Activated T-cell treated with anti-CD3 and anti-CD28 coated beads, Interleukin-2, amount 50 U/mL, for 4 hours (primary cell): ENCODE measurements at regions not wholly inside any gene's neighbourhood (a gene's known extent, or its start where the extent isn't known, plus 50 kb on each side); places are given as distances from the start of the nearest gene placed in this dataset.
"Not testable (repeated sequence)": the region's sequence is repeated elsewhere in the genome, so short reads cannot be mapped to it uniquely, and the experiment has no call there.

Experiments
- ATAC-seq, 2 donors: fragments of 200-7000 bp; cut with Tn5 transposase; one replicate each; pipeline ENCODE4 v1.10.0; 2021
- DNase-seq: peaks from one replicate; pipeline ENCODE4 v3.0.0-alpha.2; 2020
- H3K27me3 Mint-ChIP-seq: one replicate; pipeline ENCODE4 v1.8.0; 2021; ENCODE audit warnings: low read depth, mixed read lengths
- H3K36me3 Mint-ChIP-seq: one replicate; pipeline ENCODE4 v1.8.0; 2022; ENCODE audit warnings: mixed read lengths; ENCODE audit not compliant: insufficient read depth
- H3K4me1 Mint-ChIP-seq: one replicate; pipeline ENCODE4 v1.8.0; 2021; ENCODE audit warnings: low read depth, mixed read lengths
- H3K4me3 Mint-ChIP-seq: one replicate; pipeline ENCODE4 v1.8.0; 2021; ENCODE audit warnings: mild to moderate bottlenecking, moderate library complexity, mixed read lengths
- H3K9me3 Mint-ChIP-seq: one replicate; pipeline ENCODE4 v1.8.0; 2021; ENCODE audit warnings: mixed read lengths

DNA sequence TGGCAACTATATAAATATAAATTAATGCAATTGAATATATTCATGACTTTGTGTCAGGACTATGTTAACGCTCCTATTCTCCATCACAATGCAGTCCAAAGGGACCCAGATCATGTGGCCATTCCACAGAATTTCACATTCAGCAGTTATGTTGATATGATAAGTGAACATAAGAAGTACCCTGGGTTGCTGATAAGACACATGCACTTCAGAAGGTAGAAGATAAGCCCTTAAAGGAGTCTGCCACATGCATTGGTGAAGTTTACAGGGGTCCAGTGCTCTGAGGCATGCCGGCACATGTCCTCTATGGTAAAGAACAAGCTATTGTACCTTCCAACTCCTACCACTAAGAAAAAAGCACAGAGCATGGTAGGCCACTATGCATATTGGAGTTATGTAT lies 76.4 kb downstream of the PHAX start:
- Mint-ChIP-seq H3K9me3 (no peaks in the 10 kb centered on the region), H3K4me3 (no peak overlapping the region), H3K36me3 (no peaks in the 10 kb centered on the region), H3K4me1 (peaks cover 3% of the 10 kb centered on the region), H3K27me3 (no peaks in the 10 kb centered on the region)
- ATAC-seq (no peak), DNase-seq (no peak)

GRCh38 chr5:126680191-126680817 lies 79.6 kb downstream of the PHAX start:
- no peak for DNase-seq
- H3K4me3 Mint-ChIP-seq, result no peak overlapping the region
- no peaks in the 10 kb centered on the region for H3K27me3 Mint-ChIP-seq
- no peak for ATAC-seq
- H3K36me3 Mint-ChIP-seq, result no peaks in the 10 kb centered on the region
- peaks cover 10% of the 10 kb centered on the region for H3K4me1 Mint-ChIP-seq
- H3K9me3 Mint-ChIP-seq, result no peaks in the 10 kb centered on the region

DNA sequence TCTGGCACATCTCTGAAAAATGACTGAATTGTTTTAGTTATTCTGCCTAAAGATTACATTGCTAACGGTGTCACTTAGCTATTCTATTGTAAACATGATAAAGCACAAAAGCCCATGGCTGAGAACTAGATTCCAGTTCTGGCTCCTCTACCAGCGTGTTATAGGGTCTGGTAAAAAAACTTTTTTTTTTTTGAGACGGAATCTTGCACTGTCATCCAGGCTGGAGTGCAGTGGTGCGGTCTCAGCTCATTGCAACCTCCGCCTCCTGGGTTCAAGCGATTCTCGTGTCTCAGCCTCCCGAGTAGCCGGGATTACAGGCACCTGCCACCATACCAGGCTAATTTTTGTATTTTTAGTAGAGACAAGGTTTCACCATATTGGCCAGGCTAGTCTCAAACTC lies 80.6 kb downstream of the PHAX start:
- H3K9me3 Mint-ChIP-seq, H3K27me3 Mint-ChIP-seq, DNase-seq, H3K4me1 Mint-ChIP-seq, H3K36me3 Mint-ChIP-seq, ATAC-seq, H3K4me3 Mint-ChIP-seq: not testable (repeated sequence)

GRCh38 chr5:126681970-126682369 lies 81.2 kb downstream of the PHAX start:
- Mint-ChIP-seq H3K36me3 (no peaks in the 10 kb centered on the region), H3K4me3 (no peak overlapping the region), H3K9me3 (no peaks in the 10 kb centered on the region), H3K27me3 (no peaks in the 10 kb centered on the region), H3K4me1 (peaks cover 11% of the 10 kb centered on the region)
- no peak for DNase-seq
- no peak for ATAC-seq

GRCh38 chr5:126682856-126683255 lies 82.1 kb downstream of the PHAX start:
- no peaks in the 10 kb centered on the region for H3K36me3 Mint-ChIP-seq
- no peak for ATAC-seq
- H3K4me3 Mint-ChIP-seq, result no peak overlapping the region
- no peak for DNase-seq
- no peaks in the 10 kb centered on the region for H3K9me3 Mint-ChIP-seq
- peaks cover 11% of the 10 kb centered on the region for H3K4me1 Mint-ChIP-seq
- H3K27me3 Mint-ChIP-seq, result no peaks in the 10 kb centered on the region

GRCh38 chr5:126683912-126684311 lies 83.2 kb downstream of the PHAX start:
- H3K4me3 Mint-ChIP-seq, result no peak overlapping the region
- ATAC-seq (no peak), DNase-seq (no peak)
- H3K27me3 Mint-ChIP-seq, result no peaks in the 10 kb centered on the region
- peaks cover 11% of the 10 kb centered on the region for H3K4me1 Mint-ChIP-seq
- H3K36me3 Mint-ChIP-seq, result no peaks in the 10 kb centered on the region
- H3K9me3 Mint-ChIP-seq, result no peaks in the 10 kb centered on the region

GRCh38 chr5:126684656-126685442 lies 84.1 kb downstream of the PHAX start:
- Mint-ChIP-seq H3K4me3 (peak overlapping the region; percentile 2), H3K4me1 (peaks cover 11% of the 10 kb centered on the region)
- not testable (repeated sequence) for H3K9me3 Mint-ChIP-seq, H3K36me3 Mint-ChIP-seq, H3K27me3 Mint-ChIP-seq
- DNase-seq (peak; percentile 55), ATAC-seq (peak; percentile 93 to 96)

DNA sequence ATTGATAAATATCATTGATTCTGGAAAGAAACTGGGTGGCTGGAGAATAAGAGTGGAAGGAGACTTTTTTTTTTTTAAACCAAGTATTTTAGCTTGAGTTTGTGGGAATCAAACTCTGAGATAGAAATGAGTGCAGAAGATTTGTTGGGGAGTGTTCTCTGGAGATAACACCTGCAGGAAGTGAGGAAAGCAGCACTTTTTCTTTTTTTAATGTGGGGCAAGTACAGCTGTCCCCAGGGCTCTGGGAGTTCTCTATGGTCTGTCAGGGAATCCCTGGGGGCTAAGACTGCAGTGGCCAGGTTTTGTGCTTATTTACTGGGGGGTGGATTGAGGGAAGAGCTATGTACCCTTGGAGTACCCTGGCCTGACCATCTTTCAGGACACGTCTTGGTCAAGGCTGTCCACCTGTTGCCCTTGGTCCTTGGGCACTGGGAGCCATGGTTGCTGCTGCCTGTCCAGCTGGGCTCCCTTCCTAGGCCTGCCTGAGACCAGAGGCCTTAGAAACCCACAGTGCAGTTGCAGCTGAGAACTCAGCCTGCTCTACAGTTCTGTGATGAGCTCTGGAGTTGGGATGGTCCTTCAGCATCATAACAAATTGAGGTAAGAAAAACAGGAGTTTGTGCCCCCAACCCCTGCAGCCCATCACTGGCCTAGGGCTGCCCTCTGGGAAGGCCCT lies 85.8 kb downstream of the PHAX start:
- no peak for DNase-seq
- Mint-ChIP-seq H3K27me3 (no peaks in the 10 kb centered on the region), H3K36me3 (no peaks in the 10 kb centered on the region), H3K4me1 (peaks cover 11% of the 10 kb centered on the region), H3K9me3 (no peaks in the 10 kb centered on the region), H3K4me3 (no peak overlapping the region)
- no peak for ATAC-seq

- no peak overlapping the region for H3K4me3 Mint-ChIP-seq
- no peak for ATAC-seq
- H3K27me3 Mint-ChIP-seq, result no peaks in the 10 kb centered on the region
Measured at GRCh38 chr5:126692971-126693370, 84.0 kb upstream of the LMNB1 start.

GRCh38 chr5:126693806-126694205 lies 83.1 kb upstream of the LMNB1 start:
- no peaks in the 10 kb centered on the region for H3K4me1 Mint-ChIP-seq
- DNase-seq (no peak), ATAC-seq (no peak)
- no peaks in the 10 kb centered on the region for H3K9me3 Mint-ChIP-seq
- H3K4me3 Mint-ChIP-seq, result no peak overlapping the region
- no peaks in the 10 kb centered on the region for H3K36me3 Mint-ChIP-seq
- H3K27me3 Mint-ChIP-seq, result no peaks in the 10 kb centered on the region

More at GRCh38 chr5:126692971-126693370, 84.0 kb upstream of the LMNB1 start:
- Mint-ChIP-seq H3K4me1 (no peaks in the 10 kb centered on the region), H3K36me3 (no peaks in the 10 kb centered on the region), H3K9me3 (no peaks in the 10 kb centered on the region)
- DNase-seq, result no peak

DNA sequence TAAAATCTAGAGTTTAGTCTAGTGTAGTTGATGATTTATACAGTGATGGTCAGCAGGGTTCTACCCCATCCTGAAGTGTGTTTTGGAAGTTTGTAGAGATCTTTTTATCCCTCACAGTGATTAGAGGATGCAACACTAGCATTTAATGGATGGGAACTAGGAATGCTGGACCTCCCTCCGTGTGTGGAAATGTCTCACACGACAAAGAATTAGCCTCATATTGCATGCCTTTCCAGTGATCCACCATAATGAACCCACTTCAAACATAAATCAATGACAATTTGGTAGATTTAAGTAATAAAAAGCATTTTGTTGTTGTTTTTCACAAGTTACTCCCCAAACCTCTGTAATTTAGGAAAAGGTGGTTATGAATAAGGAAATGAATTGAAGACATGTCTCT lies 82.5 kb upstream of the LMNB1 start:
- Mint-ChIP-seq H3K4me3 (no peak overlapping the region), H3K9me3 (no peaks in the 10 kb centered on the region), H3K4me1 (no peaks in the 10 kb centered on the region), H3K27me3 (no peaks in the 10 kb centered on the region), H3K36me3 (no peaks in the 10 kb centered on the region)
- DNase-seq, result no peak
- no peak for ATAC-seq

- no peak for DNase-seq
- no peaks in the 10 kb centered on the region for H3K36me3 Mint-ChIP-seq
- no peaks in the 10 kb centered on the region for H3K9me3 Mint-ChIP-seq
- ATAC-seq, result no peak
- no peak overlapping the region for H3K4me3 Mint-ChIP-seq
- H3K27me3 Mint-ChIP-seq, result no peaks in the 10 kb centered on the region
- no peaks in the 10 kb centered on the region for H3K4me1 Mint-ChIP-seq
Measured at GRCh38 chr5:126695091-126695490, 81.8 kb upstream of the LMNB1 start.

DNA sequence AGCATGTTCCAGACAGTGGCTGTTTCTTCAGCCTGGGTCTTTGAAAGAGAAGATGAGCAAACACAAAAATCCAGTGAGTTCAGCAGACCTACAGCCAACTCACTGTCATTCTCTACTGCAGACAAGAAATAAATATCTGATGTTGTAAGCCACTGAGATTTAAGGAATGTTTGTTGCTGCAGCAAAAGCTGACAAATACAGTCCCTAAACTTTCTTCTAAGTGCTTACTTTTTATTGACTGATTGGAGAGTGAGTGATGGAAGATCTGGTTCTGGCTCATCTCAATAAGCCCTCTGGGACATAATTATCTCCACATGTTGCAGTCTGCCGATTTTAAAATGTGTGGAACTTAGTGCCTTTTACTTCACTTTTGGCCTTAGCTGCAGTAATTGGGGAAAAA lies 69.9 kb upstream of the LMNB1 start:
- no peak for DNase-seq
- no peaks in the 10 kb centered on the region for H3K9me3 Mint-ChIP-seq
- no peaks in the 10 kb centered on the region for H3K36me3 Mint-ChIP-seq
- H3K4me3 Mint-ChIP-seq, result no peak overlapping the region
- ATAC-seq, result no peak
- H3K4me1 Mint-ChIP-seq, result no peaks in the 10 kb centered on the region
- no peaks in the 10 kb centered on the region for H3K27me3 Mint-ChIP-seq

- no peak for ATAC-seq
- no peaks in the 10 kb centered on the region for H3K4me1 Mint-ChIP-seq
Measured at GRCh38 chr5:126715765-126716164, 61.2 kb upstream of the LMNB1 start.

DNA sequence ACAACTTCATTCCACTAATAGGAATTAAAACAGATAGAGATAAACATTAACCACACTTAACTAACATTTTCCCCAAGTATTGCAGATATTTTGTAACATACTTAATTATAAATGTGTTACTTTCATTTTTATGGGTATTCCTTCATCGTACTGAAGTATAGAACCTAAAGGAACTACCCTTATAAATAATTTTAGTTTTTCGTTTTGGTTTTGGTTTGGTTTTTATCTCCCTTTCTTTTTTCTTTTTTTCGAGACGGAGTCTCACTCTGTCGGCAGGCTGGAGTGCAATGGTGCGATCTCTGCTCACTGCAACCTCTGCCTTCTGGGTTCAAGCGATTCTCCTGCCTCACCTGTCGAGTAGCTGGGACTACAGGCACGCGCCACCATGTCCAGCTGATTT lies 60.1 kb upstream of the LMNB1 start:
- no peaks in the 10 kb centered on the region for H3K27me3 Mint-ChIP-seq
- H3K4me3 Mint-ChIP-seq, result no peak overlapping the region
- H3K36me3 Mint-ChIP-seq, result no peaks in the 10 kb centered on the region
- DNase-seq (no peak), ATAC-seq (no peak)
- H3K4me1 Mint-ChIP-seq, result no peaks in the 10 kb centered on the region
- H3K9me3 Mint-ChIP-seq, result no peaks in the 10 kb centered on the region

More at GRCh38 chr5:126715765-126716164, 61.2 kb upstream of the LMNB1 start:
- no peak for DNase-seq
- Mint-ChIP-seq H3K27me3 (no peaks in the 10 kb centered on the region), H3K9me3 (no peaks in the 10 kb centered on the region), H3K4me3 (no peak overlapping the region), H3K36me3 (no peaks in the 10 kb centered on the region)
